ENCODE measurements at regions not wholly inside any gene's neighbourhood (a gene's known extent, or its start where the extent isn't known, plus 50 kb on each side); places are given as distances from the start of the nearest gene placed in this dataset.

DNA sequence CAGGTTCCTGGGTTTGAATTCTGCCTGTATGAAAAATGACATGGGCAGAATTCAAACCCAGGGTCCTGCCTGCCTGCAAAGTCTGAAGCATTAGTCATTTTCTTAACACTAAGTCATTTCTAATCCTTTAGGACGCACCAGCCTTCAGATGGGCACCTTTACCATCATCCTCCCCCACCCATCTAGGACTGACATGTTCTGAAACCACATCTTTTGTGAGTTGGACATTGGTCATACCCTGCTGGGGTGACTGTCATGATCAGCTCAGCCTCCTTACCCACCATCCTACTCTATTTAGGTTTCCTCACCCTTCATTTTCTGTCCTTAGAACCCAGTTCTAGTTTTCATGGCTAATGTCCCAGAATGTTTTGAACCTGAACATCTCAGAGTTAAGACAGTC, 104.9 kb downstream of the TRIB2 start:
- DNase-seq: no peak
- no peak overlapping the region for H3K4me3 ChIP-seq
- no peak for TF ChIP-seq POLR2A (IDR thresholded peaks at IDR 0.05)
- TF ChIP-seq, protein P1, sequence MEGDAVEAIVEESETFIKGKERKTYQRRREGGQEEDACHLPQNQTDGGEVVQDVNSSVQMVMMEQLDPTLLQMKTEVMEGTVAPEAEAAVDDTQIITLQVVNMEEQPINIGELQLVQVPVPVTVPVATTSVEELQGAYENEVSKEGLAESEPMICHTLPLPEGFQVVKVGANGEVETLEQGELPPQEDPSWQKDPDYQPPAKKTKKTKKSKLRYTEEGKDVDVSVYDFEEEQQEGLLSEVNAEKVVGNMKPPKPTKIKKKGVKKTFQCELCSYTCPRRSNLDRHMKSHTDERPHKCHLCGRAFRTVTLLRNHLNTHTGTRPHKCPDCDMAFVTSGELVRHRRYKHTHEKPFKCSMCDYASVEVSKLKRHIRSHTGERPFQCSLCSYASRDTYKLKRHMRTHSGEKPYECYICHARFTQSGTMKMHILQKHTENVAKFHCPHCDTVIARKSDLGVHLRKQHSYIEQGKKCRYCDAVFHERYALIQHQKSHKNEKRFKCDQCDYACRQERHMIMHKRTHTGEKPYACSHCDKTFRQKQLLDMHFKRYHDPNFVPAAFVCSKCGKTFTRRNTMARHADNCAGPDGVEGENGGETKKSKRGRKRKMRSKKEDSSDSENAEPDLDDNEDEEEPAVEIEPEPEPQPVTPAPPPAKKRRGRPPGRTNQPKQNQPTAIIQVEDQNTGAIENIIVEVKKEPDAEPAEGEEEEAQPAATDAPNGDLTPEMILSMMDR (IDR thresholded peaks at IDR 0.05 in 4 of 5, conservative IDR thresholded peaks at IDR 0.05 in 1 of 5): no peak
- in situ Hi-C loops (cut with MboI; ENCODE audit: low sequenced_read_pairs in 4 of 4): no loop called here
- peaks cover 19 to 37% of the 10 kb centered on the region in 2 donors for H3K4me1 ChIP-seq
- no peak for ATAC-seq
- H3K36me3 ChIP-seq: no peaks in the 10 kb centered on the region
- H3K27ac ChIP-seq: no peak overlapping the region
- H3K9me3 ChIP-seq: no peaks in the 10 kb centered on the region
- H3K27me3 ChIP-seq: no peaks in the 10 kb centered on the region
- intact Hi-C loops (cut with DNase I; ENCODE audit: low total_unique reads): loop anchor here (10.0 kb wide), 2 partner anchors 93 to 367 kb away; no protein-coding TSS in a partner anchor

DNA sequence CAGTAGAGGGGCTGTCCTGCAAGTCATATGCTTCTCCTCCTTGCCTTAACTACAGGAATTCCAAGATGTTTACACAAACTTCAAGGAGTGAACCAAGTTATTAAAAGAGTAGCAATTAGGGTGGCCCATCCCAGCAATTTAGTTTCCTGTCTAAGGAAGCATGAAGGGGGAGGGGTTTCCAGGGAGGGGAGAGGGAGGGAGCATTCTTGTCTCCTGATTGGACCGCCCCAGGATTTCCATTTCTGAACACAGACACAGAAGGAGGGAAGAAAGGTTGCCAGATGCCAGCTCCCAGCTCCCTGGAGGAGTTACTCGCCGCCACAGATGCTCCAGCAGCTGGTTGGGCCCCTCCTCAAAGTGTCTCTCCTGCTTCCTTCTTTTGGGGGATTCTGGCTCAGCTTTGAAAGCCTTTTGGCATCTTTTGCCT, 107.6 kb downstream of the TRIB2 start:
- TF ChIP-seq, protein P1 (IDR thresholded peaks at IDR 0.05 in 4 of 5, conservative IDR thresholded peaks at IDR 0.05 in 1 of 5): no peak
- TF ChIP-seq POLR2A (IDR thresholded peaks at IDR 0.05): no peak
- DNase-seq (no peak), ATAC-seq (peak in 1 of 2 donors; percentile 7)
- H3K9me3 ChIP-seq: no peaks in the 10 kb centered on the region
- intact Hi-C loops (cut with DNase I; ENCODE audit: low total_unique reads): loop anchor here (2.0 to 10.0 kb wide), 3 partner anchors 90 to 370 kb away; no protein-coding TSS in a partner anchor
- H3K27me3 ChIP-seq: no peaks in the 10 kb centered on the region
- peaks cover 7 to 27% of the 10 kb centered on the region in 2 donors for H3K4me1 ChIP-seq
- in situ Hi-C loops (cut with MboI; ENCODE audit: low sequenced_read_pairs in 4 of 4): no loop called here
- H3K4me3 ChIP-seq: no peak overlapping the region
- no peaks in the 10 kb centered on the region for H3K36me3 ChIP-seq
- peak overlapping the region; percentile 61 to 83 (median 76) for H3K27ac ChIP-seq

DNA sequence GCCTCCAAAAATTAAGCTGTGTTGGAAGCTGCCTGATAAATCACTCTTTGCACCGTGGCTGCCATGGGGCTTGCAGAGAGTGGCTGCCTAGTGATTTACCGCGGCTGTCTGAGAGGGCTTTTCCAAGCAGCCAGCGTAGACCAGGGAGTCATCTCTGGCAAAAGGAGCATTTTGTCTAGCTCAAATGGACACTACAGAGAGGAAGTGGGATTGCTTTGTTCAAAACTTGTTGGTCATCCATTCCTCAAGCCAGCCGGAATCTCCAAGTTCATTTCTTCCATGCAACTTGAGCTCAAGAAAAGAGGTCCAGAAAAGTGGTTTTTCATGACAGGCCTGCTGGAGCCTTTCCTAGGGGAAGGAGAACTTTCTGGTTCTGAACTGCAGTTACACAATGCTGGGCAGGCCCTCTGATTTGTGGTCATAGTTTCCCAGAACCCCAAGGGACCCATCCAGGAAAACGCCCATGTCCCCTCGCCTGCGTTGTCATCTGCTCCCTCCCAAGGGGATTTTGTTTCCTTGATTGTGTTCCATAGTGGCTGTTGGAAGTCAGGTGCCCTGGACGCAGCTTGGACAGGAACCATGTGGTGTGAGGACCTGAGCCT, 108.1 kb downstream of the TRIB2 start:
- Histone ChIP-seq H3K27me3 (no peaks in the 10 kb centered on the region), H3K4me3 (no peak overlapping the region), H3K4me1 (peaks cover 2 to 23% of the 10 kb centered on the region in 2 donors), H3K27ac (peak overlapping the region; percentile 61 to 83 (median 76)), H3K9me3 (no peaks in the 10 kb centered on the region), H3K36me3 (no peaks in the 10 kb centered on the region)
- in situ Hi-C loops (cut with MboI; ENCODE audit: low sequenced_read_pairs in 4 of 4): no loop called here
- TF ChIP-seq, protein P1 (IDR thresholded peaks at IDR 0.05 in 4 of 5, conservative IDR thresholded peaks at IDR 0.05 in 1 of 5): no peak
- peak in 1 of 2 donors; percentile 25 for TF ChIP-seq POLR2A (IDR thresholded peaks at IDR 0.05)
- intact Hi-C loops (cut with DNase I; ENCODE audit: low total_unique reads): loop anchor here (2.0 to 10.0 kb wide), 3 partner anchors 90 to 370 kb away; no protein-coding TSS in a partner anchor
- DNase-seq (peak; percentile 55 to 80), ATAC-seq (peak; percentile 90 to 93)

DNA sequence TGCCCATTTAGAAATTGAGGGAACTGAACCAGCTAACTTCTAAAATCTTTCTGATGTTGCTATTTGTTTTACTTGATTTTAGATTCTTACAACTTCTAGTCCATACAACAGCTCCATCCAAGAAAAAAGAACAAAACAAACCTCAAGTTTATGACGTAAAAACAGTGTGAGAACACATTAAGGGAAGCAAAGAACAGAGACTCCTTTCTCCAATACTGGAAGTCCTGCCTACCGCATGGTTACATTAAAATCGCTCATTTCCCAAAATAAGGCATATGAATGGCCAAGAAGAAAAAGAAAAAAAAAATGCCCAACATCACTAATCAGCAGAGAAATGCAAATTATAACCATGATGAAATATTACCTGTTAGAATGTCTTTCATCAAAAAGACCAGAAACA, 110.0 kb downstream of the TRIB2 start:
- H3K9me3 ChIP-seq: no peaks in the 10 kb centered on the region
- no peaks in the 10 kb centered on the region for H3K27me3 ChIP-seq
- intact Hi-C loops (cut with DNase I; ENCODE audit: low total_unique reads) (loop anchor here (10.0 kb wide), 2 partner anchors 88 to 372 kb away; no protein-coding TSS in a partner anchor), in situ Hi-C loops (cut with MboI; ENCODE audit: low sequenced_read_pairs in 4 of 4) (no loop called here)
- peaks cover 0 to 20% of the 10 kb centered on the region in 2 donors for H3K4me1 ChIP-seq
- H3K27ac ChIP-seq: peak overlapping the region in 2 of 4 donors; percentile 14 to 48
- no peak overlapping the region for H3K4me3 ChIP-seq
- TF ChIP-seq POLR2A (IDR thresholded peaks at IDR 0.05): no peak
- TF ChIP-seq, protein P1 (IDR thresholded peaks at IDR 0.05 in 4 of 5, conservative IDR thresholded peaks at IDR 0.05 in 1 of 5): no peak
- ATAC-seq (no peak), DNase-seq (no peak)
- H3K36me3 ChIP-seq: no peaks in the 10 kb centered on the region

All from gastrocnemius medialis (tissue), 4 donors.